ENCODE measurements at regions not wholly inside any gene's neighbourhood (a gene's known extent, or its start where the extent isn't known, plus 50 kb on each side); places are given as distances from the start of the nearest gene placed in this dataset.

- TF ChIP-seq TAF1 (IDR thresholded peaks at IDR 0.05; ENCODE audit: low read depth) = no peak
- no peak for TF ChIP-seq ZBTB7A (IDR thresholded peaks at IDR 0.05; ENCODE audit: low read depth)
- TF ChIP-seq CREB1 (IDR thresholded peaks at IDR 0.05; ENCODE audit: low read depth) = no peak
- no peak for TF ChIP-seq CEBPB (IDR thresholded peaks at IDR 0.05)
- TF ChIP-seq EP300 (IDR thresholded peaks at IDR 0.05; ENCODE audit: borderline replicate concordance) = no peak
- TF ChIP-seq TEAD4 (IDR thresholded peaks at IDR 0.05) = no peak
- TF ChIP-seq EGR1 (IDR thresholded peaks at IDR 0.05) = no peak
- TF ChIP-seq TCF12 (IDR thresholded peaks at IDR 0.05; ENCODE audit: low read depth) = no peak
- TF ChIP-seq NFIC (IDR thresholded peaks at IDR 0.05) = no peak
- TF ChIP-seq YY1 (IDR thresholded peaks at IDR 0.05; ENCODE audit: low read depth) = no peak
These were observed 296.0 kb downstream of the SMOC2 start for GRCh38 chr6:168737014-168737413.

GRCh38 chr6:168736039-168736438 is 295.1 kb downstream of the SMOC2 start:
- TF ChIP-seq NFIC (IDR thresholded peaks at IDR 0.05) (no peak), EP300 (IDR thresholded peaks at IDR 0.05; ENCODE audit: borderline replicate concordance) (no peak), MAX (IDR thresholded peaks at IDR 0.05) (no peak), TEAD4 (IDR thresholded peaks at IDR 0.05) (no peak), TAF1 (IDR thresholded peaks at IDR 0.05; ENCODE audit: low read depth) (no peak), YY1 (IDR thresholded peaks at IDR 0.05; ENCODE audit: low read depth) (no peak), RAD21 (IDR thresholded peaks at IDR 0.05; ENCODE audit: low read depth) (no peak), EGR1 (IDR thresholded peaks at IDR 0.05) (no peak), FOXM1 (IDR thresholded peaks at IDR 0.05; ENCODE audit: borderline replicate concordance, low read depth) (no peak), CEBPB (IDR thresholded peaks at IDR 0.05) (no peak), ZBTB7A (IDR thresholded peaks at IDR 0.05; ENCODE audit: low read depth) (no peak), TCF12 (IDR thresholded peaks at IDR 0.05; ENCODE audit: low read depth) (no peak), USF1 (IDR thresholded peaks at IDR 0.05) (no peak), REST (IDR thresholded peaks at IDR 0.05; ENCODE audit: low read depth) (no peak), CREB1 (IDR thresholded peaks at IDR 0.05; ENCODE audit: low read depth) (no peak)

GRCh38 chr6:168735268-168735949 is 294.4 kb downstream of the SMOC2 start:
- TF ChIP-seq FOXM1 (IDR thresholded peaks at IDR 0.05; ENCODE audit: borderline replicate concordance, low read depth) (no peak), ZBTB7A (IDR thresholded peaks at IDR 0.05; ENCODE audit: low read depth) (no peak), CEBPB (IDR thresholded peaks at IDR 0.05) (no peak), NFIC (IDR thresholded peaks at IDR 0.05) (no peak), YY1 (IDR thresholded peaks at IDR 0.05; ENCODE audit: low read depth) (no peak), TCF12 (IDR thresholded peaks at IDR 0.05; ENCODE audit: low read depth) (no peak), USF1 (IDR thresholded peaks at IDR 0.05) (no peak), EGR1 (IDR thresholded peaks at IDR 0.05) (no peak), MAX (IDR thresholded peaks at IDR 0.05) (no peak), EP300 (IDR thresholded peaks at IDR 0.05; ENCODE audit: borderline replicate concordance) (no peak), REST (IDR thresholded peaks at IDR 0.05; ENCODE audit: low read depth) (no peak), TAF1 (IDR thresholded peaks at IDR 0.05; ENCODE audit: low read depth) (no peak)

- no peak for TF ChIP-seq RAD21 (IDR thresholded peaks at IDR 0.05; ENCODE audit: low read depth)
These were observed 293.5 kb downstream of the SMOC2 start for GRCh38 chr6:168734523-168734922.

- no peak for TF ChIP-seq TCF12 (IDR thresholded peaks at IDR 0.05; ENCODE audit: low read depth)
- TF ChIP-seq FOXM1 (IDR thresholded peaks at IDR 0.05; ENCODE audit: borderline replicate concordance, low read depth) = no peak
- TF ChIP-seq CREB1 (IDR thresholded peaks at IDR 0.05; ENCODE audit: low read depth) = no peak
These were observed 291.7 kb downstream of the SMOC2 start for GRCh38 chr6:168732676-168733075.

- no peak for TF ChIP-seq TAF1 (IDR thresholded peaks at IDR 0.05; ENCODE audit: low read depth)
- no peak for TF ChIP-seq REST (IDR thresholded peaks at IDR 0.05; ENCODE audit: low read depth)
- no peak for TF ChIP-seq FOXM1 (IDR thresholded peaks at IDR 0.05; ENCODE audit: borderline replicate concordance, low read depth)
- TF ChIP-seq EP300 (IDR thresholded peaks at IDR 0.05; ENCODE audit: borderline replicate concordance) = no peak
- TF ChIP-seq NFIC (IDR thresholded peaks at IDR 0.05) = no peak
- no peak for TF ChIP-seq TCF12 (IDR thresholded peaks at IDR 0.05; ENCODE audit: low read depth)
- TF ChIP-seq USF1 (IDR thresholded peaks at IDR 0.05) = no peak
- no peak for TF ChIP-seq CEBPB (IDR thresholded peaks at IDR 0.05)
- no peak for TF ChIP-seq TEAD4 (IDR thresholded peaks at IDR 0.05)
- TF ChIP-seq MAX (IDR thresholded peaks at IDR 0.05) = no peak
- TF ChIP-seq ZBTB7A (IDR thresholded peaks at IDR 0.05; ENCODE audit: low read depth) = no peak
- TF ChIP-seq YY1 (IDR thresholded peaks at IDR 0.05; ENCODE audit: low read depth) = no peak
- TF ChIP-seq RAD21 (IDR thresholded peaks at IDR 0.05; ENCODE audit: low read depth) = no peak
These were observed 290.1 kb downstream of the SMOC2 start for GRCh38 chr6:168730931-168731716.
